G401 (cell line): ENCODE measurements at regions not wholly inside any gene's neighbourhood (a gene's known extent, or its start where the extent isn't known, plus 50 kb on each side); places are given as distances from the start of the nearest gene placed in this dataset.

ENCODE experiments used
- DNase-seq: peaks from one replicate; pipeline ENCODE4 v3.0.0-alpha.2; 2015; ENCODE audit warnings: low spot score
- in situ Hi-C: cut with HindIII; loops from 2 replicates; pipeline ENCODE4 v1.10.0; 2016; ENCODE audit warnings: low sequenced_read_pairs, mixed read lengths

DNA sequence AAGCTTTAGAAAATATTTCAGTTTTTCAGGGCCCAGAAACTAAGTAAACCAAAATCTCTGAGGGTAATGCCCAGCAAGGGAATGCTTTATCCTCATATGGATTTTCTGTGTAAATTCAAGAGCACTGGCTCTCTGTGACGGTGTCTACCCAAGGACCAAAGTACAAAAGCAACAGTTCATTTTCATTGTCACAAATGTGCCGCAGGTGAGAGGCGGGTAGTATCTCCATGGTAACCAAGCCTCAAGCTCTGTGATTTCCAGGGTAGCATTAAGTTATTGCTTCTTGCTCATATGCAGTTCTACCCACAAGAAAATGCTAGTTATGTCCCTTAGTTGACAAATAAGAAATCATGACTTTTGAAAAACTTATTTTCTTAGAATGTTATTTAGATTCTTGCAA is 164.3 kb downstream of the MTRR start:
- no peak for DNase-seq
- in situ Hi-C loops, result no loop called here

DNA sequence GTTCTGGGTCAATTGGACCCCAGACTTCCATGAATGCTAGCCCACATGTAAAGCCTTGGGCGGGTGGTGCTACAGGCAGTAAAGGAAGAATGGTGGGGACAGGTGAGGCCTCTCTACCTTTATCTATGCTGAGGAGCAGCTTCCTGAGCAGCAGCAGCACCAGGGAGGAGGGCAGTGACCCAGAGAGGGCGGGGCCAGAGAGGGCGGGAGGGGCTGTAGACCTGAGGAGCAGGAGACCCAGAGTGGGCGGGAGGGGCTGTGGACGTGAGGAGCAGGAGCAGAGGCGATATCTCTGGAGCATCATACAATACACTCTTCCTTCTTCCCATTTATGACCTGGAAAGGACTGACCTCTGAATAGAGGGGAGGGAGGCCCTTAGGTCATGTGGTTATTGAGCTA is 165.9 kb downstream of the MTRR start:
- DNase-seq, result no peak
- in situ Hi-C loops, result no loop called here

DNA sequence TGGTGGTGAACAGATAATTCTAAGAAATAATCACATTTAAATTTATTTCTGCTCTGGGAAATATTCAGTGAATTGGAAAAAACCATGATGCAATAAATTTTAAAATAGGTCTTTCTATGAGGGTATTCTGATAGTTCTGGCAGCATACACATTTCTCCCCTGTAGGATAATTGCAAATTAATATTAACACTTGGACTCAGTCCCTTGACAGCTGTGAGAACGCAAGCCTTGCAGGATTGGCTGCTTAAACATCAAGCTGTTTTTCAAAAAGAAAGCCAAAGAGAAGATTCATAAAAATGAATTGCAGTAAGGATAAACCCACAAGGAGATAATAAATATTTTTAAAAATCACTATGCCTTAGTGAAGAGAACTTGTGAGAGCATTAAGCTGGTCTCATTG is 180.0 kb downstream of the MTRR start:
- in situ Hi-C loops, result no loop called here
- DNase-seq, result no peak

DNA sequence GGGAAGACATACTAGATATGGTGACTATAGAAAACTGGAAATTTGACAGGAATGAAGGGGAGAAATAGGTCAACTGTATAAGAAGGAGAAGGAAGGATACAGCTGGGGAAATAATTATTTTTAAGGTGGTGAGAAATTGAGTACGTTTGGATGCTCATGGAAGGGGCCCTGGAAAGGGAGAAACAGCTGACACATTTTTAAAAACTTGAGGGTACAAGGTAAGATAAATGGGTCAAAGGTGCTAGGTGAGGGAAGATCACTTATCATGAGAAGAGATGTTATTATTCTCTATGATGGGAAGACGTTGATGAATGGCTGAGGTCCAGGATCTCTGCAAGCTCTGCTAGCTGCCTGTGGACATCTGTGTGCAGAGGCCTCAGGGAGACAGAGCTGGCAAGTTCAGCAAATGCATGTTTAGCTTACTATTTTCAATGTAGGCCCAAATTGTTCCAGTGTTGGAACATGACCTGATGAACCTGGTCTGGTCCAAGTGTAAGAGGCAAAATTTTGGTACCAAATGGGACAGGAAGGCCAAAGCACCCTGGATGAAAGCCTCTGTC is 181.7 kb downstream of the MTRR start:
- in situ Hi-C loops, result no loop called here
- no peak for DNase-seq

DNA sequence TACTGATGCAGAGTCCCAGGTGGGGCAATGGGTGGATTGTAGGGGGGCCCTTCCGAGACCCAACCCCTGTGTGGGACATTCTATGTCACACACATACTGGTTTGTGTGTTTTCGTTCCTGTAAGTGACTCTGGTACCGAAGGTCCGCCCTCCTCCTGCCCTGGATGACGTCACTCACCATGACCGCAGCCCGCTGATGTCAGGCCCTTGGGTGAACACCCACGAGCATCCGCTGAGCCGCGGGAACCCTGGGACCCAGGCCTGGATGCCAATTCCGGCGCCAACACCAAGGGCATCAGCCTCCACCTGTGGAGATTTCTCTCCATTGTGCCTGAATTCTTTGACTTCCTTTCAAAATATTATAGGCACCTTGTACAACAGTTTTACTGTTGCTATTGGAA is 184.3 kb downstream of the MTRR start:
- DNase-seq, result no peak
- in situ Hi-C loops, result no loop called here

DNA sequence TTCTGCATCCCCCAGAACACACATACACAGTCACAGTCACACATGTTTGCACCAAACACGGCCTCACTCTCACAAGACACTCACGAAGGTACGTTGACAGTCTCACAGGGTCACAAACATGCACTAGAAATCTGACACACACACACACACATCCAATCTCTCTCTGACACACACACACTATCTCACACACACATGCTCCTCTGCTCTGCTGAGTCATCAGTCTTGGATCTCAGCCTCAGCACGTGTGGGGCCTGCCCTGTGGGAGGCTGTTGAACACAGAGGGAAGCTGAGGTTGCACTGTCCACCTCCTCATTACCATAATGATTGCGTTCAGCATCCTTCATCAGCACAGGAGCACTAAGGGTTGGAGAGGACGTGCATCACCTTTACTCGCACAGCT is 188.8 kb downstream of the MTRR start:
- in situ Hi-C loops, result no loop called here
- DNase-seq, result no peak

DNA sequence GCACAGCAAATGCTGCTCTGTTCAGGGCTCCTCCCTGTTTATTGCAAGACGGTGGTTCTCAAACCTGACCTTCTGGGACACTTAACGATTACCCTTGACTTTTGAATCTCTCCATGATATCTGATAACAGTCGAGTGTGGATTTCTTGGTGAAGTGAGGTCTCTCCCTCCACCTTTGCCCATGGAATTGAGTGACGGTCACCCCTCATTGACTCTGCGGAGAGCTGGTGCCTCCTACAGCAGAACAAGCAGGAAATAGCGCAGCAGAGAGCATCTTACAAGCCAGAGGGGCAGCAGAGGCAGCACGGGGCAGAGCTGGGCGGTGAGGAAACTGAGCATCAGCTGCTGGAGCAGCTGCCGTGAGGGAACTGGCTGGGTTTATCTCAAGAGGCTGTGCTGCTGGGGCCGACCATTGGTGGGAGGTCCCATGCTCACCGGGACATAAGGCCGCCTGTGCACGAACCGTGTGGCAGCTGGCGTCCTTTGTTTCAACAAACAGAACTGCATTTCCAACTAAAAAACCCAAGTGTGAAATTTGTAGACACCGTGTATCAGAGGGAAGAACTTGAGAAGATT is 189.8 kb downstream of the MTRR start:
- no peak for DNase-seq
- in situ Hi-C loops, result no loop called here

DNA sequence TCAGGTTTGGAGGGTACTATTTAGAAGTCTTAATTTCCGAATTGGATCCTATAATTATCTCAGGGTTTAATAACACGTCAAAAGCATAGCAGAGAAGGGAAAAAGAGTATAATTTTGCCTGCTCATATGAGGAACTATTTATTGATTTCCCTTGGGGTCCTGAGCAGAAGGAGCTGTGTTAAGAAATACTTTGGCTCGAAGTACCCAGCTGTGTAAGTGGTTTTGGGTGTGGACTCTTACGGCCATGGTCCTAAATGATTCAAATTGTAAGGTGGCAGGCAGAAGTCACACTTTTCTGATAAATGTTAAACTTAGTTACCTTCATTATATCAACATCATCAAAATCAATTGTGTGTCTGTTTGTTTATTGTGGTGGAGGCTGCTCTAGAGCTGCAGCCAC is 190.4 kb downstream of the MTRR start:
- in situ Hi-C loops, result no loop called here
- no peak for DNase-seq

DNA sequence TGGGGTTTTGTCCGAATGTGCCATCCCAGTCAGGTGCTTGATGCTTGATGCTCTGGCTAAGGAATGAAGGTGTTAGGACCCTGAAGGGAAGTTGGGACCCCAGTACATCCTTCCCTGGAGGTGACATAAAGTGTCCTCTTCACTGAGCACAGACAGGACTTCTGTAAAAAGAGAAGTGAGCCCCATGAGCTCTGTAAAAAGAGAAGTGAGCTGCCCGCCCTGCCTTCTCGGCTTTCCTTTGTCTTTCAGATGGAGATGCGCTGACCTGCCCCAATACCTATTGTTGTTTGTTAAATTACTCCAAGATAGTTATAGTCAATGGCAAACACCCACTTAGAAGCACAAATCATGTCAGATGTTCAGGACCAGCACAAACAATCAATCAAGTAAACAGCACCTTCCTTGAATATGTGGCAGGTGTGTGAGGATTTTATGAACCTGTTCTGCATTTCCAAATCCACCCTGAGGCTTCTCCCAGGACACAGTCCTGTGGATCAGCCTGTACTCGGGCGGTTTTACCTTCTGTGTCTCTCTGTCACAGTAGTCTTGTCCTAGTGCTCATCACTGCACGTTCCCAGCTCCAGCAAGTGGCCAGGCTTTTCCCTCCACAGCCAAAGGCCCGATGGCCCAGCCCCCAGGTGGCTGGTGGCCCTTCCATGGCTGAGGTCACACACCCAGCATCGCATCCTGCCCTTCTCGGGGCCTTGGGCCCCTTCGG is 191.4 kb downstream of the MTRR start:
- peak; percentile 54 for DNase-seq
- in situ Hi-C loops, result no loop called here

DNA sequence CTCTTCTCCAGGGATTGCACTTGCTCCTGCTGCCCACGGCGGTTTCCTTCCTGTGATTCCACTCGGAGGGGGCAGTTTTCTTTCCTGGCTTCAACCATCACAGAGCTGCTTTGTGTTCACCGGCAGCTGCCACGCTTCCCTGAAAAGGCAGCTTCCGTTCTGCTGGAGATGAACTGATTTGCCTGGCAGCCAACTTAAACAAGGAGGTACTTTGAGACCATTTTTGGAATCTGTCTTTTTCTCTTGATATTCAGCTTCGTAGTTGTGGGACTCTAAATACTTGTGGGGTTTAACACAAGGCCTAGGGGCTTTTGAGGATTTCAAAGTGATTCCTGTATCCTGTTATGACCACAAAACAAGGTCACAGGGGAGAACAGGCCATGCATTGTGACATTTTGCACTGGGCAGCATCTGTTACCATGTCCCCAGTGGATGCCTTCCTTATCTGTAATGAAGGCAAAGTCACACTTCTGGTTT is 192.0 kb downstream of the MTRR start:
- peak; percentile 64 for DNase-seq
- in situ Hi-C loops, result no loop called here

DNA sequence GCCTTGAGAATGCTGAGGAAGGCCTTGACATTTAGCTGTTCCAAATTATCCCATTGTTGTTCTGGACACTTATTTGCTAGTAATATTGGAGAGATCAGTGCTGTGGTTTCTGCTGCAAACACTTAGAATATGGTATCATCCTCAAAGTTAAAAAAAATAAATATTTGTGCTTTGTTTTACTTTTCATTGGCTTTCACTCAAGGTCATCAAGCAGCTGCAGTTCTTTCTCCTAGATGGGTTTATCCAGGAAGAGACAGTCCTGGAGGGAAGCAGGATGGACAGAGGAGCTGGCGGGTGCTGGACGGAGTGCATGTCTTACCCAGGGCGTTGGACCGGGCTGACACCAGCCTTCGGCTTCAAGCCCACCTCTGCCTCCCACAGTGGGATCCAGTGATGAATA is 193.6 kb downstream of the MTRR start:
- DNase-seq, result no peak
- in situ Hi-C loops, result no loop called here

DNA sequence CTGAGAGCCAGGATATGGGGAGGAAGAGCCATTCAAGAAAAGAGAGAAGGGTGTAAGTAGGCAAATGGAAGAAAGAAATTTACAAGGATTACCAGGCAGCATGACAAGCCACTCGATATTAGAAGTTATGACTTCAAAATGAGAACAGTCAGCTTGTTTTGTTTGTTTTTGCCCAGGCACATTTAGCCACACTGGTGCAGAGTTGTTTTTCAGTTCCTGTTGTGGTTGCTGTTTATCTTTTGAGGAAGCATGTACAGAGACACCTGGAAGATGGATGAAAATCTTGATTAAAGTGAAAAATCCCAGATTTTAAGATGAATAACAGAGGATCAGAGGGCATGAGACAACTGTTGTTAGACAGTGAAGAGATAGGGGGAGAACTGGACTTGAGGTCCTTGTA is 199.1 kb downstream of the MTRR start:
- in situ Hi-C loops, result no loop called here
- no peak for DNase-seq

DNA sequence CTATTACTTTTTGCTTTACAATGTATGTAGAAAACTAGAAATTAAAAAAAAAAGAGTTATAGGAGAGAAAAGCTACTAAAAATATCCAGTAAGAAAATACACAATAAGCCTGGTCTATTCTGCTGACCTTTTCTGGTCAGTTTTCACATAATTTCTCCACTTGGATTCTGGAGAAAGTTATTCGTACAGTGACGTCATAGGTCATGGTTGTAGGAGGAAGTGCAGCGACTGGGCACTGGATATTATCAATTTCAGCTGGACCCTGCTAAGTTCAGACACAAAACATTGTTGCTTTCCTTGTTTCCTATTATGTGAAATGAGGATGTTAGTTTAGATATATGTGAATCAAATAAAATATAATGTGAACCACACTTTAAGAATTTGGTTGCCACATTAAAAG is 201.2 kb downstream of the MTRR start:
- in situ Hi-C loops, result no loop called here
- no peak for DNase-seq

DNA sequence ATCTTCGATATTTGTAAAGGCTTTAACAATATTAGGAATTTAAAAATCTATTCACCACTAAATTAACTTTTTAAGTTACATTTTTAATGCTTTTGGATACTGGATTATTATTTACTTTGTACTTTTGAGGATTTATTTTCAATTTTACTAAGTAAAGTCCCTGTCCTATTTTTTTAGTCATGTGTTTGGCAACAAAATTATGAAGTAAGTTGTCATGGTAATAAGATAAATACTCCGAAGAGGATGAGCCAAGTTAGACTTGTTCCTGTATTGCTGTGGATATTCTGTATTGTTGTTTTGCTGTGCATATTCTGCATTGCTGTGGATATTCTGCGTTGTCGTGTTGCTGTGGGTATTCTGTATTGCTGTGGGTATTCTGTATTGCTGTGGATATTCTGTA is 210.1 kb downstream of the MTRR start:
- no peak for DNase-seq
- in situ Hi-C loops, result no loop called here

DNA sequence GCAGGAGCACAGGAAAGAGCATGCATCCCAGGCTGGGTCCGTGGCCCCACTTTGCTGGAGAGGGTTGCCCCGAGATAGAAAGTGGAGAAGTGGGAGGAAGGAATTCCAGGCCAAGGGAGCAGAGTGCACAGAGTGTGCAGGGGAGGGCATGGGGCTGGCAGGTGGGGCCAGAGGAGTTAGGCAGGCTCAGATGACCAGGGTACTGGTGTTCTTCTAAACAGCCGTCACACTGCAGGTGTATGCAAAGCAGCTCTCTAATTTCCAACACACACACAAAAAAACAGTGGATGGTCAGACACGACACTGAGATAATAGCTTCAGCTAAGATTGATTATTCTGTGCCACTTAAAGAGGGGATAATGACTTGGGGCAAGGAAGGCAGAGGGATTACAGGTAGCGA is 212.2 kb downstream of the MTRR start:
- DNase-seq, result no peak
- in situ Hi-C loops, result no loop called here

DNA sequence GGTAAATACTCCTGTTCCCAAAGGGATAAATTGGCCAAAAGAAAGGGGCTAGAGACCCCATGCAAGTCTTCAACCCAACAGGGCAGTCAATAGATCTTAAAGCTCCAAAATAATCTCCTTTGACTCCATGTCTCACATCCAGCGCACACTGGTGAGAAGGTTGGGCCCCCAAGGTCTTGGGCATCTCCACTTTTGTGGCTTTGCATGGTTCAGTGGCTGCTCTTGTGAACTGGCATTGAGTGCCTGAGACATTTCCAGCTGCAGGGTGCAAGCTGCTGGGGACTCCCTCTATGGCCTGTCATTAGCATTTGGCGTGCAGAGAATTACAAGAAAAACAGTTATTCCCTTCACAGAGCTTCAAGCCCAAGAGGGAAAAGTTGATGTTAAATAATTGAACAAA is 224.7 kb downstream of the MTRR start:
- in situ Hi-C loops, result no loop called here
- no peak for DNase-seq

DNA sequence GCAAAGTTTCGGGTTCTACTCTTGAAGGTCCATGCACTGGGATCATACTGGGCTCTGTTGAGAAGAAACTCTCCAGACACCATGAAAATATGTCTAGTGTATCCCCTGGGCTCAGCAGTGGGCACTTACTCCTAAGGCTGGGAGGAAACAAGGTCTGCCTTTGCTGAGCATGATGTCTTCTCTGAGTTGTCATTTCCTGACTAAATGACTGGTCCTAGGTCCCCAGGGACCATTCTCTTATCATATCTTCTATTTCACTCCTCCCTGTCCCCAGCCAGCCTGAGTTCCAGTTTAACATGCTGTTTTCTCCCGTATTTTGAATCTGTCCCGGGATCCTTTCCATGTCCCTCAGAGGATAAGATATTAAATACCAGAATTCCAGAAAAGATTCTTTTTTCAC is 225.4 kb downstream of the MTRR start:
- in situ Hi-C loops, result no loop called here
- no peak for DNase-seq

DNA sequence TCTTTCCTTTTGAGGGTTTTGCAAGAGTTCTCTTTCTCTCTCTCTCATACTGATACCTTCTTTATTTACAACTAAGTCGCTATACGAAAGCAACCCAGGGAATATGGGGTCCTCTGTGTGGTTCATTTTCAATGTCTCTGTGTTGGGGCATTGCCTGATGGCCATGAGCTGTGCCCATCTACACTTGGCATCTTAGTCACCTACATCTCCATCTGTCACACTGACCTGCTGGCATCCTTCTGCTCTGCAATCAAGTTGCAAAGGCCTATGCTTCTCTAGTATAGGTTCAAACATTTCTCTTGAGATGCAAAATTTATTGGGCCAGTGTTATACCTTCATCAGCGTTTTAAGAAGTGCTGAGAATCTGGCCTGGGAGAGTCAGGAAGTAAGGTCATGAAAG is 228.2 kb downstream of the MTRR start:
- in situ Hi-C loops, result no loop called here
- DNase-seq, result peak; percentile 87

DNA sequence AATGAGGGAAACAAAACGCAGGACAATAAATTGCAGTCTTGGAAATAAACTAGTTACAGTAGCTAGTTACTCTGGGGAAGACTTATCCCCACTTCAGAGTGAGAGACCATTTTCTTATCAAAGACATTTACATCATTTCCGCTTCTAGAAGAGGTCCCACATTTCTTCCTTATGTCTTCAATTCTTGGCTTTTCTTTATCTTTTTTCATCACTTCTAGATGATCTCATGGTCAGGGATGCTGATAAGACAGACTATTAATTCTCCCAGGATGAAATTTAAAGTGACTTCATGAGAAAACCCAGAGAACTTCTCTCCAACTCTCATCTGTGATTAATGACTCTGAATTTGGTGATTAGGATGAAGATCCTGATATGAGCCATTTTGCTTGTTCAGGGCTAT is 229.1 kb downstream of the MTRR start:
- no peak for DNase-seq
- in situ Hi-C loops, result no loop called here

DNA sequence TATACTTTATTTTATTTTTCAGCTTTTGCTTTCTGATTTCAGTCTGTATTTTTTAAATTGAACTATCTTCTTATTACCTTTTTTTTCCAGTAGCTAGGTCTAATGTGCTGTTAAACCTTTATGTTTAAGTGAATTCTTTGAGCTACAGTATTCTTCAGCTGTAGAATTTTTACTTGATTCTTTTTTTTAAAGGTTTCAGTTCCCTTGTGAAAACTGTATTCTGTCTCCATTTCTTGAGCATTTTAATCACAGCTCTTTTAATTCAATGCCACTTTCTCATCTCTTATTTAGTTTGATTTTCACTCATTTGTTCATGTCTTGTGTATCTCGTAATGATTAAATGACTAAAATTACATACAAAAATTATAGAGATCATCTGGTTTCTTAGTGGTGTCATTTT is 233.8 kb downstream of the MTRR start:
- in situ Hi-C loops, result no loop called here
- DNase-seq, result no peak
